CD4-positive, alpha-beta T cell treated with Interleukin-12 subunit alpha and Interleukin-12 subunit beta, for 1 hour (primary cell): ENCODE measurements at regions not wholly inside any gene's neighbourhood (a gene's known extent, or its start where the extent isn't known, plus 50 kb on each side); places are given as distances from the start of the nearest gene placed in this dataset.
"Not testable (repeated sequence)": the region's sequence is repeated elsewhere in the genome, so short reads cannot be mapped to it uniquely, and the experiment has no call there.

ENCODE experiments used
- DNase-seq: peaks from one replicate; pipeline ENCODE4 v3.0.0-alpha.2; 2020

GRCh38 chr9:115845648-115846312 is 307.8 kb upstream of the PAPPA start:
- no peak for DNase-seq

GRCh38 chr9:115847216-115847615 is 306.4 kb upstream of the PAPPA start:
- no peak for DNase-seq

GRCh38 chr9:115849679-115850412 is 303.7 kb upstream of the PAPPA start:
- DNase-seq = no peak

- DNase-seq = no peak
Measured at GRCh38 chr9:115850548-115851304, 302.9 kb upstream of the PAPPA start.

GRCh38 chr9:115855458-115856133 is 298.0 kb upstream of the PAPPA start:
- DNase-seq = no peak

- DNase-seq = not testable (repeated sequence)
Measured at GRCh38 chr9:115858421-115858820, 295.2 kb upstream of the PAPPA start.

GRCh38 chr9:115862021-115862420 is 291.6 kb upstream of the PAPPA start:
- no peak for DNase-seq

- DNase-seq = no peak
Measured at GRCh38 chr9:115864581-115864980, 289.0 kb upstream of the PAPPA start.

- DNase-seq = no peak
Measured at GRCh38 chr9:115867326-115867725, 286.3 kb upstream of the PAPPA start.

GRCh38 chr9:115877852-115878438 is 275.6 kb upstream of the PAPPA start:
- no peak for DNase-seq

- no peak for DNase-seq
Measured at GRCh38 chr9:115879451-115879850, 274.1 kb upstream of the PAPPA start.

- DNase-seq = no peak
Measured at GRCh38 chr9:115880221-115880885, 273.2 kb upstream of the PAPPA start.

GRCh38 chr9:115882911-115883310 is 270.7 kb upstream of the PAPPA start:
- no peak for DNase-seq

- no peak for DNase-seq
Measured at GRCh38 chr9:115883467-115884329, 269.9 kb upstream of the PAPPA start.

GRCh38 chr9:115884846-115885245 is 268.7 kb upstream of the PAPPA start:
- DNase-seq = no peak

- no peak for DNase-seq
Measured at GRCh38 chr9:115888131-115888530, 265.5 kb upstream of the PAPPA start.

- DNase-seq = no peak
Measured at GRCh38 chr9:115891929-115892328, 261.7 kb upstream of the PAPPA start.

- DNase-seq = not testable (repeated sequence)
Measured at GRCh38 chr9:115898478-115898877, 255.1 kb upstream of the PAPPA start.

GRCh38 chr9:115900698-115901097 is 252.9 kb upstream of the PAPPA start:
- DNase-seq = no peak

- no peak for DNase-seq
Measured at GRCh38 chr9:115910959-115911358, 242.6 kb upstream of the PAPPA start.

GRCh38 chr9:115912086-115912485 is 241.5 kb upstream of the PAPPA start:
- no peak for DNase-seq
